ENCODE measurements at regions not wholly inside any gene's neighbourhood (a gene's known extent, or its start where the extent isn't known, plus 50 kb on each side); places are given as distances from the start of the nearest gene placed in this dataset.

DNA sequence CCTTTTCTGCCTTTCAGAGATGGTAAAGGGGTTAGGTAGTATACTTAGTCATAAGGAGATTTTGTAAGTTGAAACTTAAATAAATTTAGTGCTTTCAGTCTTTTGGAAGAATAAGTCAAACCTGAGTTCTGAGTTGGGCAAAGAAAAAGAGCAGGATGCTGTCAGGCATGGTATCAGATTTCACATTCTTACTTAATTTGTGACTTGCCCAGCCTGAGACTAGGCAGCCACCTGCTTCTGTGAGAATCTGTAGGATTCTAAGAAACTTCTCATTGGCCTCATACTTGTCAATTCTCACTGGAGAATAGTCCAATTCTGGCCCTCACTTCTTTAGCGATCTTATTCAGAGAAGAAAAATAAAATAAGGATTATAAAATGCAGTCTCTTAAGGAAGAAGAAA lies 577.5 kb downstream of the DIPK2A start:
- 33% methylated on average over 1 of the region's 1 CpG; no CpG with 5 or more reads in 1 of the 2 experiments for WGBS, 2 experiments
- H3K27ac ChIP-seq (ENCODE audit: insufficient read depth, low read depth, low read length, poor library complexity, severe bottlenecking), result no peak overlapping the region

DNA sequence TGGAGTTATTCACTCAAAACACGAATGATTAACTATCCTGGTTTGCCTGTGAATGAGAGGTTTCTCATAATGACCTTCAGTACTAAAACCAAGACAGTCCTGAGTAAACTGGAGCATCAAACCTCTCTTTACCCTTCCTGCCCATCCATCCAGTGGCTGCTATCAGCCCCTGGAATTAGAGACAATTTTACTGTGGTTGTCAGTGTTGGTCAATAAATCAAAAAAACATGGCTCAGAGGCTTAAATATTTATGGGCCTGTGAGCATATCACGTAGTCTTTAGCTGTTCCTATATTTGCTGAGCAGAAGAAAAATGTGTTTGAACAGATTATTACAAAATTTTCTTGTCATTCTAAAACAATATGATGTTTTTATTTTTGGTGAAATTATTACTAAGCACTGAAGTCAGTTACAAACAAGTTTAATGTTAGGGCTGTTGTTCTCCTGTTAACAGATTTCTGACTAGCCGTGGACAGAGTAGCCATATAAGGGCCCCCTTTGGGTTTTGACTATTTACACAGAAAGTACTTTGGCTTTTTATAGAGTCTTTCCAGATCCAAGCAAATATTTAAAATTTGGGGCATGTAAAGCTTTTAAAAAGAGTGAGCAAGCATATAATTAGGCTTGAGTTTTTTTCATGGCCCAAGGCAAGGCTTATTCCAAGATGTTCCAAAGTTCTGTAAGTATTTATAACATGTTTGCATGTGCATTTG lies 580.9 kb downstream of the DIPK2A start:
- WGBS, 2 experiments, result 92 to 96% methylated on average over 2 to 3 of the region's 3 CpGs
- Histone ChIP-seq H3K27me3 (ENCODE audit: control insufficient read depth, insufficient read depth, low read length, poor library complexity, severe bottlenecking) (no peaks in the 10 kb centered on the region), H3K27ac (ENCODE audit: insufficient read depth, low read depth, low read length, poor library complexity, severe bottlenecking) (no peak overlapping the region), H3K9me3 (ENCODE audit: control insufficient read depth, low read length) (no peaks in the 10 kb centered on the region), H3K4me1 (ENCODE audit: control insufficient read depth, insufficient read depth, low read length) (peaks cover 9% of the 10 kb centered on the region), H3K4me3 (ENCODE audit: insufficient read depth, low read depth, low read length) (no peak overlapping the region), H3K36me3 (ENCODE audit: control insufficient read depth, insufficient read depth, low read length) (no peaks in the 10 kb centered on the region)

More for the DNA sequence above, 577.5 kb downstream of the DIPK2A start:
- H3K4me3 ChIP-seq (ENCODE audit: insufficient read depth, low read depth, low read length), result no peak overlapping the region
- no peaks in the 10 kb centered on the region for H3K36me3 ChIP-seq (ENCODE audit: control insufficient read depth, insufficient read depth, low read length)
- no peaks in the 10 kb centered on the region for H3K9me3 ChIP-seq (ENCODE audit: control insufficient read depth, low read length)
- H3K27me3 ChIP-seq (ENCODE audit: control insufficient read depth, insufficient read depth, low read length, poor library complexity, severe bottlenecking), result no peaks in the 10 kb centered on the region
- H3K4me1 ChIP-seq (ENCODE audit: control insufficient read depth, insufficient read depth, low read length), result peaks cover 9% of the 10 kb centered on the region

DNA sequence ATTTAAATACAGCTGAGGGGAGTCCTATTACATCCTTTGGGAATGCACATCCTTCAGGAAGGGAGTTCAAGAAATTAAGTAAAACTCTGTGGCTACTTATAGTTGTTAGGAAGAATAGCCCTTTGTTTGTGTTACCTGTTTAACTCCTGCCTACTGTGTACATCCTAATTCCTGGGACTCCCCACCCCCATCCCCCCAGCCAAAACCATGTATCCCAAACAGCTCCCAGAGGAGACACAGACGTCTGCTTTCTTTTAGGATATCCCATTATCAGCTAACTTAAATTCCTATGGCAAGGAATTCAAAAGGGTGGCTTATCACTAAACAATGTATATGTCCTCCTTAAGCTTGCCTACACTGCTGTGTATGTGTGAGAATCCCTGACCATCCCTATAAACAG lies 581.7 kb downstream of the DIPK2A start:
- 20 to 54% methylated on average over 1 of the region's 1 CpG for WGBS, 2 experiments
- H3K9me3 ChIP-seq (ENCODE audit: control insufficient read depth, low read length), result no peaks in the 10 kb centered on the region
- peaks cover 9% of the 10 kb centered on the region for H3K4me1 ChIP-seq (ENCODE audit: control insufficient read depth, insufficient read depth, low read length)
- H3K4me3 ChIP-seq (ENCODE audit: insufficient read depth, low read depth, low read length), result no peak overlapping the region
- no peaks in the 10 kb centered on the region for H3K36me3 ChIP-seq (ENCODE audit: control insufficient read depth, insufficient read depth, low read length)
- no peaks in the 10 kb centered on the region for H3K27me3 ChIP-seq (ENCODE audit: control insufficient read depth, insufficient read depth, low read length, poor library complexity, severe bottlenecking)
- no peak overlapping the region for H3K27ac ChIP-seq (ENCODE audit: insufficient read depth, low read depth, low read length, poor library complexity, severe bottlenecking)

DNA sequence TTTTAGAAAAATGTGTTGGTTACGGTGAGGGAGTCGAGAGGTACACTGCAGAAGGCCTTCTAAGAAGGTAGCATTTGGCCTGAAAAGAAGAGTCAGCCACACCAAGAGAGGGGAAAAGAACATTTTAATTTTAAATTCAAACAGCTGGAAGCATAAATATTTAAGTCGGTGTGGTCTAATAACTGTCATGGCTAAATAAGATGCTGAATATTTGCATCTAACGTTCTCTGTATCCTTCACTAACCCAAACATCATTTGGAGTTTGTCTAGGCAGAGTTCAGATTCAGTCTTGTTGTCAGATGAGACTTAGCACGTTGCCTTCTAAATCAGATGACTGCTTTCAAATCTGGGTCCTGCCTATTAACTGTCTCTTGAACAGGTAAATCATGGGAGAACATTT lies 583.3 kb downstream of the DIPK2A start:
- H3K9me3 ChIP-seq (ENCODE audit: control insufficient read depth, low read length), result no peaks in the 10 kb centered on the region
- H3K4me1 ChIP-seq (ENCODE audit: control insufficient read depth, insufficient read depth, low read length), result peaks cover 1% of the 10 kb centered on the region
- no peak overlapping the region for H3K27ac ChIP-seq (ENCODE audit: insufficient read depth, low read depth, low read length, poor library complexity, severe bottlenecking)
- WGBS, 2 experiments, result 91 to 94% methylated on average over 5 of the region's 5 CpGs
- no peaks in the 10 kb centered on the region for H3K27me3 ChIP-seq (ENCODE audit: control insufficient read depth, insufficient read depth, low read length, poor library complexity, severe bottlenecking)
- H3K36me3 ChIP-seq (ENCODE audit: control insufficient read depth, insufficient read depth, low read length), result no peaks in the 10 kb centered on the region
- no peak overlapping the region for H3K4me3 ChIP-seq (ENCODE audit: insufficient read depth, low read depth, low read length)

DNA sequence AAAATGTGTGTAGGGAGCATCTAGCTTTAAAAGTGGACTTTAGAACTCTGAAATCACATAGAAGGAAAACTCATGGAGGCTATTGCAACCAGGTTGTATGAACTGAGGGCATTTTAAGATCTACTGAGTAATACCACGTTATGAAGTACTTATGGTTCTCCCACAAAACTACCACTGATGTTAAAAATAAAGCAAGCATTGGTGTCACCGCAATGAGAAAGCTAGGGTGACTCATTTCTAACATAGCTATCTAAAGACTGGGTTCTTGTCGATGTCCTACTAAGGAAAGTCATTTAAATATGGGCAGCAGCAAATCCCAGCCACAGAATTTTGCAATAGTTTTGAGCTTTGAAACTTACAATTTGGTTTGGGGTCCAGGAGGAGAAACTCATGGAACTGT lies 584.8 kb downstream of the DIPK2A start:
- Histone ChIP-seq H3K9me3 (ENCODE audit: control insufficient read depth, low read length) (no peaks in the 10 kb centered on the region), H3K36me3 (ENCODE audit: control insufficient read depth, insufficient read depth, low read length) (no peaks in the 10 kb centered on the region), H3K27ac (ENCODE audit: insufficient read depth, low read depth, low read length, poor library complexity, severe bottlenecking) (no peak overlapping the region), H3K27me3 (ENCODE audit: control insufficient read depth, insufficient read depth, low read length, poor library complexity, severe bottlenecking) (no peaks in the 10 kb centered on the region), H3K4me1 (ENCODE audit: control insufficient read depth, insufficient read depth, low read length) (no peaks in the 10 kb centered on the region), H3K4me3 (ENCODE audit: insufficient read depth, low read depth, low read length) (no peak overlapping the region)
- WGBS, 2 experiments, result 86 to 96% methylated on average over 3 of the region's 3 CpGs

DNA sequence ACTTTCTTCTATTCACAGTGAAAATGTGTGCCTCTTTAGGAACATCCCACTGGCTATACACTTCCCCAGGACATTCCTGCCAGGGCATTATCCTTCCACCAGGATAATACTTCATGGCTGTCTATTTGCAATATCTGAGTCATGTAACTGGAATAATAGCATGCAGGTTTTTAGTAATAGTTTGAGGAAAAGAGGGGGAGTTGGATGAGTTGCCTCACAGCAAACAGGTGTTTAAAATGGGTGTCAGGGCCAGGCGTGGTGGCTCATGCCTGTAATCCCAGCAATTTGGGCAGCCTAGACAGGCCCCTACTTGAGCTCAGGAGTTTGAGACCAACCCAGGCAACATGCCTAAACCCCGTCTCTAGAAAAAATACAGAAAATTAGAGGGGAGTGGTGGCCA lies 585.9 kb downstream of the DIPK2A start:
- 99 to 100% methylated on average over 2 of the region's 2 CpGs for WGBS, 2 experiments

DNA sequence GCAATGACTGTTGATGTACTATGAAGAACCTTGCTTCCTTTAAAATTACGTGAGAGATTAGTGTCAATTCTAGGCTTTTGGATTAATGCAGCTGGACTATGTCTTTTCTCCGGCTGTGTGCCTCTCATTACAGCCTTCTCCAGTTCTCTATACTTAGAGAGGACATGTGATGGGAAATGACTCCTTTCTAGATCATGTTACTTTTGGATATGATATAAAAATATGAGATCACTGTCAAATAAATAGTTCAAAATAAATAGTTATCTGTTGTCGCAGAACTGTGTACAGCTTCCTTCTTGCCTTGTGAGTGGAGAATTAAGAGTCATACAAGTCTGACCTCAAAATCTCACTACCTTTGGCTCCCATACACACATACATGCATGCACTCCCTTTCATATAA lies 592.4 kb downstream of the DIPK2A start:
- Histone ChIP-seq H3K9me3 (ENCODE audit: control insufficient read depth, low read length) (no peaks in the 10 kb centered on the region), H3K27me3 (ENCODE audit: control insufficient read depth, insufficient read depth, low read length, poor library complexity, severe bottlenecking) (no peaks in the 10 kb centered on the region), H3K4me1 (ENCODE audit: control insufficient read depth, insufficient read depth, low read length) (no peaks in the 10 kb centered on the region), H3K36me3 (ENCODE audit: control insufficient read depth, insufficient read depth, low read length) (no peaks in the 10 kb centered on the region), H3K27ac (ENCODE audit: insufficient read depth, low read depth, low read length, poor library complexity, severe bottlenecking) (no peak overlapping the region), H3K4me3 (ENCODE audit: insufficient read depth, low read depth, low read length) (no peak overlapping the region)
- WGBS, 2 experiments, result 98 to 100% methylated on average over 2 to 3 of the region's 3 CpGs

More for the DNA sequence above, 585.9 kb downstream of the DIPK2A start:
- Histone ChIP-seq H3K27me3 (ENCODE audit: control insufficient read depth, insufficient read depth, low read length, poor library complexity, severe bottlenecking) (no peaks in the 10 kb centered on the region), H3K36me3 (ENCODE audit: control insufficient read depth, insufficient read depth, low read length) (no peaks in the 10 kb centered on the region), H3K4me1 (ENCODE audit: control insufficient read depth, insufficient read depth, low read length) (no peaks in the 10 kb centered on the region), H3K27ac (ENCODE audit: insufficient read depth, low read depth, low read length, poor library complexity, severe bottlenecking) (no peak overlapping the region), H3K4me3 (ENCODE audit: insufficient read depth, low read depth, low read length) (no peak overlapping the region), H3K9me3 (ENCODE audit: control insufficient read depth, low read length) (no peaks in the 10 kb centered on the region)

DNA sequence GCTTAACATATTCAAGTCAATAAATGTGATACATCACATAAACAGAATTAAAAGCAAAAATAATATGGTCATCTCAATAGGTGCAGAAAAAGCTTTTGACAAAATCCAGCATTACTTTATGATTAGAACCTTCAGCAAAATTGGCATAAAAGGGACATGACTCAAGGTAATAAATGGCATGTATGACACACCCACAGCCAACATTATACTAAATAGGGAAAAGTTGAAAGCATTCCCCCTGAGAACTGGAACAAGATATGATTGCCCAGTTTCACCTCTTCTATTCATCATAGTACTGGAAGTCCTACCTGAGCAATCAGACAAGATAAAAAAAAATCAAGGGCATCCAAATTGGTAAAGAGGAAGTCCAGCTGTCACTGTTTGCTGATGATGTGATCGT lies 594.7 kb downstream of the DIPK2A start:
- no peaks in the 10 kb centered on the region for H3K4me1 ChIP-seq (ENCODE audit: control insufficient read depth, insufficient read depth, low read length)
- H3K27ac ChIP-seq (ENCODE audit: insufficient read depth, low read depth, low read length, poor library complexity, severe bottlenecking), result no peak overlapping the region
- no peaks in the 10 kb centered on the region for H3K9me3 ChIP-seq (ENCODE audit: control insufficient read depth, low read length)
- no peak overlapping the region for H3K4me3 ChIP-seq (ENCODE audit: insufficient read depth, low read depth, low read length)
- H3K36me3 ChIP-seq (ENCODE audit: control insufficient read depth, insufficient read depth, low read length), result no peaks in the 10 kb centered on the region
- no peaks in the 10 kb centered on the region for H3K27me3 ChIP-seq (ENCODE audit: control insufficient read depth, insufficient read depth, low read length, poor library complexity, severe bottlenecking)
- WGBS, 2 experiments, result 93 to 100% methylated on average over 1 of the region's 1 CpG

DNA sequence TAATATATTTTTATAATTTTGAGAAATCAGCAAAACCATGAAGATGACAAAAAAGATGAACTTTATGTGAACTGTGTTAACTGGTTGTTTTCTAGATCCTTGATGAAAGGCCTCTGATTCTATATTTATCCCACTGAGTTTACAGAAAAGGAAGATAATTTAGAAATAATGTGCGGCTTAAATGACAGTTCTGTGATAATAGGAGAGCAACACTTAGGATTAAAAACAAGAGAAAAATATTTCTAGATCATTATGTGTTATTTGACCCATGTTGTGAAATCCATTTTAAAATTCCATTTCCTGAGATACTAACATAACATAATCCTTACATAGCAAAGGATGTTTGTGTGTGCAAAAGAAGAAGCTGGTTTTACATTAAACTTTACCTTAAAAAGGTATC lies 598.0 kb downstream of the DIPK2A start:
- no peaks in the 10 kb centered on the region for H3K27me3 ChIP-seq (ENCODE audit: control insufficient read depth, insufficient read depth, low read length, poor library complexity, severe bottlenecking)
- WGBS, 2 experiments, result 100% methylated on average over 1 of the region's 1 CpG; no CpG with 5 or more reads in 1 of the 2 experiments
- H3K4me3 ChIP-seq (ENCODE audit: insufficient read depth, low read depth, low read length), result no peak overlapping the region
- H3K4me1 ChIP-seq (ENCODE audit: control insufficient read depth, insufficient read depth, low read length), result no peaks in the 10 kb centered on the region
- no peaks in the 10 kb centered on the region for H3K9me3 ChIP-seq (ENCODE audit: control insufficient read depth, low read length)
- H3K27ac ChIP-seq (ENCODE audit: insufficient read depth, low read depth, low read length, poor library complexity, severe bottlenecking), result no peak overlapping the region
- H3K36me3 ChIP-seq (ENCODE audit: control insufficient read depth, insufficient read depth, low read length), result no peaks in the 10 kb centered on the region

DNA sequence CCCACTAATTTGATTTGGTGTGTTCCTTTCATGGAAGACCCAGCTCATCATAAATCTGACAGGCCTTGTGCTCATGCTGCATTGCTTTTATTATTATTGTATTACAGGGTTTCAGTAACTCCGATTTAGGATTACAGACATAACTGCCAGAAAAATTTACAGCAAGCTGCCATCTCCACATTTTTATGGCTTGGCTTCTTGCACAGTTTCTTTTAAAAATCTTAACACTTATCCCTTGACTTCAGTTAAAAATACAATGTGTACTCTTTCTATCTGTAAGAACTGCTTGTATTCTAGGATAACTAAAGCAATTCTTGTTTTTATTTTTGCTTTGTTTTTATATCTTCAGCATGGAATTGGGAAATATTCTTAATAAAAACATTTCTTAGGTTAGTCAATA lies 612.2 kb downstream of the DIPK2A start:
- Histone ChIP-seq H3K4me1 (ENCODE audit: control insufficient read depth, insufficient read depth, low read length) (no peaks in the 10 kb centered on the region), H3K9me3 (ENCODE audit: control insufficient read depth, low read length) (no peaks in the 10 kb centered on the region), H3K4me3 (ENCODE audit: insufficient read depth, low read depth, low read length) (no peak overlapping the region), H3K36me3 (ENCODE audit: control insufficient read depth, insufficient read depth, low read length) (no peaks in the 10 kb centered on the region), H3K27ac (ENCODE audit: insufficient read depth, low read depth, low read length, poor library complexity, severe bottlenecking) (no peak overlapping the region), H3K27me3 (ENCODE audit: control insufficient read depth, insufficient read depth, low read length, poor library complexity, severe bottlenecking) (no peaks in the 10 kb centered on the region)
- 94 to 100% methylated on average over 1 of the region's 1 CpG for WGBS, 2 experiments

Data from ectodermal cell (in vitro differentiated cells).